Neural progenitor cell (in vitro differentiated cells): ENCODE measurements at regions not wholly inside any gene's neighbourhood (a gene's known extent, or its start where the extent isn't known, plus 50 kb on each side); places are given as distances from the start of the nearest gene placed in this dataset.
"Not testable (repeated sequence)": the region's sequence is repeated elsewhere in the genome, so short reads cannot be mapped to it uniquely, and the experiment has no call there.

ENCODE experiments used
- DNase-seq: peaks from one replicate; pipeline ENCODE4 v3.0.0-alpha.2; 2016; ENCODE audit warnings: low spot score
- H2AFZ ChIP-seq: fragments of 200-600 bp; sonication (generic); replicated peaks from 2 replicates; pipeline ENCODE4 v1.6.1; 2016; ENCODE audit warnings: antibody characterized with exemption
- H3F3A ChIP-seq: fragments of 200-600 bp; sonication (generic); 2 replicates; pipeline ENCODE4 v1.6.1; 2016; ENCODE audit warnings: antibody characterized with exemption, low read depth
- H3K27ac ChIP-seq: fragments of 200-600 bp; sonication (generic); 2 replicates; pipeline ENCODE4 v1.5.1; 2016; ENCODE audit warnings: mild to moderate bottlenecking
- H3K27me3 ChIP-seq: fragments of 200-600 bp; sonication (generic); 2 replicates; pipeline ENCODE4 v1.6.1; 2016; ENCODE audit warnings: mild to moderate bottlenecking, moderate library complexity
- H3K36me3 ChIP-seq: fragments of 200-600 bp; sonication (generic); 2 replicates; pipeline ENCODE4 v1.5.1; 2016
- H3K4me1 ChIP-seq: fragments of 200-600 bp; sonication (generic); 2 replicates; pipeline ENCODE4 v1.6.1; 2016; ENCODE audit warnings: mixed run types
- H3K4me2 ChIP-seq: fragments of 200-600 bp; sonication (generic); 2 replicates; pipeline ENCODE4 v1.6.1; 2016
- H3K4me3 ChIP-seq: fragments of 200-600 bp; sonication (generic); 2 replicates; pipeline ENCODE4 v1.5.1; 2016
- H3K79me2 ChIP-seq: fragments of 200-600 bp; sonication (generic); 2 replicates; pipeline ENCODE4 v1.6.1; 2016; ENCODE audit warnings: low read depth
- H3K9ac ChIP-seq: fragments of 200-600 bp; sonication (generic); 2 replicates; pipeline ENCODE4 v1.6.1; 2016
- H3K9me3 ChIP-seq: fragments of 200-600 bp; sonication (generic); 2 replicates; pipeline ENCODE4 v1.5.1; 2016; ENCODE audit warnings: low read depth
- H4K20me1 ChIP-seq: fragments of 200-600 bp; sonication (generic); 2 replicates; pipeline ENCODE4 v1.6.1; 2016; ENCODE audit warnings: low read depth
- H3K27ac Mint-ChIP-seq: 3 replicates; pipeline ENCODE4 v1.8.0; 2021; ENCODE audit warnings: mixed read lengths
- H3K27me3 Mint-ChIP-seq: 2 replicates; pipeline ENCODE4 v1.8.0; 2022; ENCODE audit warnings: low read depth, mild to moderate bottlenecking, inconsistent platforms, moderate library complexity, mixed read lengths; ENCODE audit not compliant: insufficient read depth
- H3K36me3 Mint-ChIP-seq: 3 replicates; pipeline ENCODE4 v1.8.0; 2021; ENCODE audit warnings: mixed read lengths
- H3K4me1 Mint-ChIP-seq: 3 replicates; pipeline ENCODE4 v1.8.0; 2021; ENCODE audit warnings: mixed read lengths
- H3K4me3 Mint-ChIP-seq: 3 replicates; pipeline ENCODE4 v1.8.0; 2021; ENCODE audit warnings: mild to moderate bottlenecking, moderate library complexity, mixed read lengths
- H3K9me3 Mint-ChIP-seq: 3 replicates; pipeline ENCODE4 v1.8.0; 2020; ENCODE audit warnings: mixed read lengths
- EZH2 ChIP-seq: fragments of 200-600 bp; sonication (generic); IDR thresholded peaks from 2 replicates; pipeline ENCODE4 v1.6.1; 2017; ENCODE audit warnings: antibody characterized with exemption, mild to moderate bottlenecking, moderate library complexity
- EZH2phosphoT487 ChIP-seq: fragments of 200-600 bp; sonication (generic); IDR thresholded peaks from 2 replicates; pipeline ENCODE4 v1.6.1; 2017; ENCODE audit warnings: antibody characterized with exemption
- TF ChIP-seq, protein P1 (sequence below): fragments of 200-600 bp; sonication (generic); IDR thresholded peaks from 2 replicates; pipeline ENCODE4 v1.5.1; 2017; ENCODE audit warnings: antibody characterized with exemption, mild to moderate bottlenecking

DNA sequence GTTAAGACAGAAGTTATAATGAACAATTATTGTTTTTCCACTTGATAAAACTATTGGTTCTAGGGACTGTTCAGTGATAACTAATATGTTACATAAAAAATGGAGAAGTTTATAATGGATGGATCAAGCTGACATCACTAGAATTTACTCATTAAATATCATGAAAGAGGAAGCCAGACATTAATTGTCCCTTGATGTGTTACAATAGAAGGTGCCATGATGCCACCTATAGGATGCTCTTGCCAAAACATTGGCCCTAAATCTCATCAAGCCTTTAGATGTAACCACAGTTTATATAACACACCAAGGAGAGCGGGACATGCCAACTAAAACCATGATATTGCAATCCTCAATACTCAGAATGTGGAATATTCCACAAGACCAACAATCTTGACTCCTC is 147.9 kb upstream of the MON1B start:
- H3K4me1 ChIP-seq = no peaks in the 10 kb centered on the region
- H3K9ac ChIP-seq = no peak overlapping the region
- Mint-ChIP-seq H3K9me3 (no peaks in the 10 kb centered on the region), H3K27ac (no peak overlapping the region), H3K27me3 (no peaks in the 10 kb centered on the region), H3K36me3 (no peaks in the 10 kb centered on the region), H3K4me1 (no peaks in the 10 kb centered on the region), H3K4me3 (no peak overlapping the region)
- peak; percentile 41 for DNase-seq
- H3K9me3 ChIP-seq = no peaks in the 10 kb centered on the region
- TF ChIP-seq EZH2phosphoT487 (no peak), EZH2 (no peak)
- TF ChIP-seq, protein P1, sequence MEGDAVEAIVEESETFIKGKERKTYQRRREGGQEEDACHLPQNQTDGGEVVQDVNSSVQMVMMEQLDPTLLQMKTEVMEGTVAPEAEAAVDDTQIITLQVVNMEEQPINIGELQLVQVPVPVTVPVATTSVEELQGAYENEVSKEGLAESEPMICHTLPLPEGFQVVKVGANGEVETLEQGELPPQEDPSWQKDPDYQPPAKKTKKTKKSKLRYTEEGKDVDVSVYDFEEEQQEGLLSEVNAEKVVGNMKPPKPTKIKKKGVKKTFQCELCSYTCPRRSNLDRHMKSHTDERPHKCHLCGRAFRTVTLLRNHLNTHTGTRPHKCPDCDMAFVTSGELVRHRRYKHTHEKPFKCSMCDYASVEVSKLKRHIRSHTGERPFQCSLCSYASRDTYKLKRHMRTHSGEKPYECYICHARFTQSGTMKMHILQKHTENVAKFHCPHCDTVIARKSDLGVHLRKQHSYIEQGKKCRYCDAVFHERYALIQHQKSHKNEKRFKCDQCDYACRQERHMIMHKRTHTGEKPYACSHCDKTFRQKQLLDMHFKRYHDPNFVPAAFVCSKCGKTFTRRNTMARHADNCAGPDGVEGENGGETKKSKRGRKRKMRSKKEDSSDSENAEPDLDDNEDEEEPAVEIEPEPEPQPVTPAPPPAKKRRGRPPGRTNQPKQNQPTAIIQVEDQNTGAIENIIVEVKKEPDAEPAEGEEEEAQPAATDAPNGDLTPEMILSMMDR = peak; percentile 62
- H3K4me3 ChIP-seq = no peak overlapping the region
- H3K36me3 ChIP-seq = no peaks in the 10 kb centered on the region
- H3F3A ChIP-seq = no peaks in the 10 kb centered on the region
- H3K79me2 ChIP-seq = no peaks in the 10 kb centered on the region
- no peak overlapping the region for H3K27ac ChIP-seq
- no peaks in the 10 kb centered on the region for H3K27me3 ChIP-seq
- H2AFZ ChIP-seq = no peak overlapping the region
- no peaks in the 10 kb centered on the region for H4K20me1 ChIP-seq
- no peak overlapping the region for H3K4me2 ChIP-seq

- no peak overlapping the region for H3K4me3 ChIP-seq
- H3F3A ChIP-seq = no peaks in the 10 kb centered on the region
- H3K27me3 ChIP-seq = no peaks in the 10 kb centered on the region
- no peaks in the 10 kb centered on the region for H3K9me3 ChIP-seq
- no peaks in the 10 kb centered on the region for H4K20me1 ChIP-seq
- H3K4me1 ChIP-seq = no peaks in the 10 kb centered on the region
- no peak overlapping the region for H3K4me2 ChIP-seq
- Mint-ChIP-seq H3K27me3 (no peaks in the 10 kb centered on the region), H3K4me1 (no peaks in the 10 kb centered on the region), H3K9me3 (no peaks in the 10 kb centered on the region), H3K4me3 (no peak overlapping the region), H3K36me3 (no peaks in the 10 kb centered on the region), H3K27ac (no peak overlapping the region)
- no peaks in the 10 kb centered on the region for H3K36me3 ChIP-seq
- H3K27ac ChIP-seq = no peak overlapping the region
- no peak for DNase-seq
- H2AFZ ChIP-seq = no peak overlapping the region
- no peak overlapping the region for H3K9ac ChIP-seq
- TF ChIP-seq EZH2 = no peak
- H3K79me2 ChIP-seq = no peaks in the 10 kb centered on the region
Measured at GRCh38 chr16:77046206-77046605, 144.8 kb upstream of the MON1B start.

DNA sequence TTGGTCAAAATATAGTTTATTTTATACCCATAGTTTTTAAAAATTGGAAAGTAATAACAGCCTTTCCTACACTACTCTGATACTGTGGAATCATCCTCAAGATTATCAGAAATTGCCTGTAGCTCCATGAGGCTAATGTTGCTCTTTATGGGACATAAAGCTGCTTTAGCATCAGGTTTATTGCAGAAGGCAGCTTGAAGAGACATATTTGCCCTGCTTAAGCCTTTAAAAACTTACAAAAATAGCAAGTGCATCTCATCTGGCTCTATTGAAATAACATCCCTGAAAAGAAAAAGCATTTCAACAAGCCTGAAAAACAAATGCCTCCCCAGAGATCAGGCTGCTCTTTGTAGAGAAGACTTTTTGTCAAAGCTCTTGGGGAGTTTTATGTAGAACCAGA is 142.9 kb upstream of the MON1B start:
- no peak overlapping the region for H3K27ac Mint-ChIP-seq
- H3K9me3 Mint-ChIP-seq = no peaks in the 10 kb centered on the region
- Histone ChIP-seq H3K27ac (no peak overlapping the region), H3K4me2 (peak overlapping the region; percentile 1), H3K36me3 (no peaks in the 10 kb centered on the region), H2AFZ (peak overlapping the region; percentile 29), H3K79me2 (no peaks in the 10 kb centered on the region), H3K9ac (no peak overlapping the region), H3F3A (no peaks in the 10 kb centered on the region), H3K9me3 (no peaks in the 10 kb centered on the region), H3K4me1 (no peaks in the 10 kb centered on the region), H4K20me1 (no peaks in the 10 kb centered on the region), H3K27me3 (no peaks in the 10 kb centered on the region), H3K4me3 (no peak overlapping the region)
- H3K4me3 Mint-ChIP-seq = no peak overlapping the region
- no peak for TF ChIP-seq EZH2
- no peak for TF ChIP-seq EZH2phosphoT487
- TF ChIP-seq, protein P1 = no peak
- DNase-seq = no peak
- no peaks in the 10 kb centered on the region for H3K27me3 Mint-ChIP-seq
- H3K4me1 Mint-ChIP-seq = no peaks in the 10 kb centered on the region
- no peaks in the 10 kb centered on the region for H3K36me3 Mint-ChIP-seq

GRCh38 chr16:77049577-77049976 is 141.4 kb upstream of the MON1B start:
- no peak overlapping the region for H2AFZ ChIP-seq
- H3K4me2 ChIP-seq = no peak overlapping the region
- no peaks in the 10 kb centered on the region for H3K79me2 ChIP-seq
- Mint-ChIP-seq H3K36me3 (no peaks in the 10 kb centered on the region), H3K27ac (no peak overlapping the region), H3K27me3 (no peaks in the 10 kb centered on the region), H3K9me3 (no peaks in the 10 kb centered on the region), H3K4me1 (no peaks in the 10 kb centered on the region), H3K4me3 (no peak overlapping the region)
- no peaks in the 10 kb centered on the region for H4K20me1 ChIP-seq
- H3K27me3 ChIP-seq = no peaks in the 10 kb centered on the region
- no peaks in the 10 kb centered on the region for H3K4me1 ChIP-seq
- no peak overlapping the region for H3K27ac ChIP-seq
- TF ChIP-seq EZH2phosphoT487 (no peak), EZH2 (no peak)
- TF ChIP-seq, protein P1 = no peak
- no peaks in the 10 kb centered on the region for H3F3A ChIP-seq
- H3K4me3 ChIP-seq = no peak overlapping the region
- H3K36me3 ChIP-seq = no peaks in the 10 kb centered on the region
- no peak overlapping the region for H3K9ac ChIP-seq
- H3K9me3 ChIP-seq = no peaks in the 10 kb centered on the region
- no peak for DNase-seq

DNA sequence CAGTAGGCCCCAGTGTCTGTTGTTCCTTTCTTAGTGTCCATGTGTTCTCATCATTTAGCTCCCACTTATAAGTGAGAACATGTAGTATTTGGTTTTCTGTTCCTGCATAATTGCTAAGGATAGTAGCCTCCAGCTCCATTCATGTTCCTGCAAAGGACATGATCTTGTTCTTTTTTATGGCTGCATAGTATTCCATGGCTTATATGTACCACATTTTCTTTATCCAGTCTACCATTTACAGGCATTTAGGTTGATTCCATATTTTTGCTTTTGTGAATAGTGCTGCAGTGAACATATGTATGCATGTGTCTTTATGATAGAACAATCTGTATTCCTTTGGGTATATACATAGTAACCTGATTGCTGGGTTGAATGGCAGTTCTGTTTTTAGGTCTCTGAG is 134.4 kb upstream of the MON1B start:
- not testable (repeated sequence) for H3K4me3 Mint-ChIP-seq

More for the DNA sequence above, 134.4 kb upstream of the MON1B start:
- H3K9ac ChIP-seq, DNase-seq, H3K9me3 Mint-ChIP-seq, H3K36me3 ChIP-seq, H3F3A ChIP-seq, H3K4me3 ChIP-seq, H3K4me1 Mint-ChIP-seq, H3K4me2 ChIP-seq, H3K27me3 Mint-ChIP-seq, H3K36me3 Mint-ChIP-seq, H3K9me3 ChIP-seq, H2AFZ ChIP-seq, H3K27me3 ChIP-seq, H3K4me1 ChIP-seq, H3K27ac ChIP-seq, H3K79me2 ChIP-seq, H4K20me1 ChIP-seq, H3K27ac Mint-ChIP-seq: not testable (repeated sequence)
